SH-SY5Y (cell line): ENCODE measurements at regions not wholly inside any gene's neighbourhood (a gene's known extent, or its start where the extent isn't known, plus 50 kb on each side); places are given as distances from the start of the nearest gene placed in this dataset.

ENCODE experiments used
- GATA2 ChIP-seq: IDR thresholded peaks from 2 replicates; pipeline ENCODE4 v1.6.1; 2011; ENCODE audit warnings: mild to moderate bottlenecking, low read depth, low read length
- GATA3 ChIP-seq: IDR thresholded peaks from 2 replicates; pipeline ENCODE4 v1.6.1; 2011; ENCODE audit warnings: low read depth, mild to moderate bottlenecking, low read length, moderate library complexity

DNA sequence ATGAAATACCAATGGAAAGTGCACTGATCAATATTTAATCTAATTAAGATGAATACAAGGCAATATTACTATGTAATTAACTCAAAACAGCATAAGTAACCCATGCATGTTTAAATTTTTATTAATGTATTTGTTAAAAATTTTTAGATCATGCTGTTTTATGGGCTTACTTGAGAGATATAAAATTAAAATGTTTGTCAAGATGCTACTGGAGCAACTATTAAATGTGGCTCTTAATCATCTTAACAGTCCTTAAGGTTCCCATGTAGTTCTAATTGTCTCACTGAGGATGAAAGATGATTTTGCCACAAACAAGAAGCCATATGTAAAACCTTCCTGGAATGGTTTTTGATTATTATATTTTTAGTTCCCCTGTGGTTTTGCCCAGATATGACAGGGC is 897.1 kb downstream of the KCNMA1 start:
- TF ChIP-seq GATA3 (no peak), GATA2 (no peak)
